DMS114 treated with DMSO at 0.1 percent for 48 hours (cell line): ENCODE measurements at regions not wholly inside any gene's neighbourhood (a gene's known extent, or its start where the extent isn't known, plus 50 kb on each side); places are given as distances from the start of the nearest gene placed in this dataset.
"Not testable (repeated sequence)": the region's sequence is repeated elsewhere in the genome, so short reads cannot be mapped to it uniquely, and the experiment has no call there.

Experiments used
- DNase-seq: peaks from one replicate; lab custom pipeline; 2025; ENCODE audit not compliant: unreplicated experiment; lab: John Stamatoyannopoulos, UW

DNA sequence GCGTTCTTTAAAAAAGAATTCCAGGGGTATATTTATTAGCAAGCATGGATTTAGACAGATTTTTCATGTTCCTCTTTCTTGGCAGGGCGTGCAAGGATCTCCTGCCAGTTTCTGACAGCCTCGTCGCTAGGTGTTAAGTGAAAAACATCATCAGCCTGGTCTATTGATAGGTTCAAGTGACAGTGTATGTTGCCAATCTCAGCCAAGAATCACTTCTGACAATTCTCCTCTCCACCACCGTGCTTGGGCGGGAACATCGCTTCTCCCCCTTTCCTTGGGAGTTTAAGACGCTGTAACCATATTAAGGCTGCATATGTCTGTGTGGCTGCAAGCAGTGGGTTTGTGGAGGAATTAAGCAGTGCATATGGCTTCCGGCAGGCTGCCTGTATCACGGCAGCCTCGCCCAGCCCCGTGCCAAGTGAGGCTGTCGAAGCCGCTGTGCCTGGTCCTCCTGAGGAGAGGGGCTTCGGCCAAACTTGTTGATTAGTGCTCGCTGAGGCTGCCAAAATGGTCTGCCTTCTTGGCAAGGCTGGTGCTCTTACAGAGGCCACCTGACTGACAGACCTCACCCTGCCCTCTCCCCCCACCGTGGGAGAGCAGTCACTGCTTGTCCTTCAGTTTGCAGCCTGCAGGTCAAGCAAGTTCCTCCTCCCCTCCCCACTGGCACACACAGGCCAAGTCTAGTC, 132.2 kb upstream of the MPHOSPH6 start:
- DNase-seq, result no peak

DNA sequence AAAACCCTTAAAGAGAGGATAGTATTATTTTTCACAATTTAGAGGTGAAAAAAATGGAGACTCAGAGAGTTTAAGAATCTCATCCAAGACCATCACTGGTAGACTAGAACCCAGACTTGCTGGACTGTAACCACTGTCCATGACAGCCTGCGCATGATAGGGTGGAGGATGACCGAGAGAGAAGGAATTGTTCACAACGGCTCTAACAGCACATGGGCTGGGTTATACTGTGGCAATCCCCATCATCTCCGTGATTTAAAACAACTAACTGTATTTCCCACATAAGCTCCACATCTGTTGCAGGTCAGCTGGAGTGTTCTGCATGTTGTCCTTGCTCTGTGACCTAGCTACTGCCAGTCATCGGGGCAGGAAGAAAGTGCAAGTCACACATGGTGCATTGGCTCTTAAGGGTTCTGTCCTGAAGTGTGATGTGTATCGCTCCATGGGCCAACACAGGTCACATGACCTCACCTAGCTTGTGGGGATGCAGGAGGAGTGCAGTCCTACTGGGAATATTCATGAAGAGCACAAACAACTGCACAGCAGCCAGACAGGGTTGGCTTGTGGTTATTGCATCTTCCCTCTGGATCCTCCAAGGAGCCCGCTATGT, 131.2 kb upstream of the MPHOSPH6 start:
- no peak for DNase-seq

DNA sequence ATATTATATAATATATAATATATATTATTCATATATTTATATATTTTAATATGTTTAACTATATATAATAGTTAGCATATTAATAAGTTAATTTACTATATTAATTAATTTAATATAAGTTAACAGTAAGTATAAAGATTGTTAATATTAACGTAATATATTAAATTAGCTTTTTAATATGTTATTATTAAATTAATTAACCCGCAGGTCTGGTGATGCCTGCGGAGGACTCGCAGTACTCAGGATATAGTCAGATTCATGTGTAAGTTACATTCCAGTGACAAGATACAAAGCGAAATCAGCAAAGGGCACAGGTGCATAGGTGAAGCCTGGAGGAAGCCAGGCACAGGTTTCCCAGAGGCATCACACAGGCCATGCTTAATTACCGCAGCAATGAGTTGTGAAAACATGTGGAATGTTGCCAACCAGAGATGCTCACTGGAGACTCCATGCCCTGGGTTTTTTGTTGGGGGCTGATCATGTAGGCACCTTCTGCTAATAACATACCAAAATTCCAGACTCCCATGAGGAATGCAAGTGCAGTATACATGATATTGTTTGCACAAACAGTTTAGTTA, 130.4 kb upstream of the MPHOSPH6 start:
- DNase-seq, result no peak

DNA sequence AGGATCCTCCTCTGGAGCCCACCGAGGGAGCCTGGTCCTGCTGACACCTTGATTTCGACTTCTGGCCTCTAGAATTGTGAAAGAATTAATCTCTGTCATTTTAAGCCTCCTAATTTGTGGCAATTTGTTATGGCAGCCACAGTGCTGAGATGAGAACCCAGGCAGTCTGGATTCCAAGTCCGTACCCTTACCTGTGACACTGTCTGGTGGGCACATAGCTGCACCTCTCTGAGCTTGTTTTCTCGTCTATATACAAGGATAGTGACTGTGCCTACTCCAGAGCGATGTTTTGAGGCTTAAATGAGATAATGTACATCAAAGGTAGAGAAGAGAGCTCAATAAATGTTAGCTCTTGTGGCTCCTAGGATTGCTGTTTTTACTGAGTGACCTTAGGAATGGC, 128.4 kb upstream of the MPHOSPH6 start:
- DNase-seq, result no peak

DNA sequence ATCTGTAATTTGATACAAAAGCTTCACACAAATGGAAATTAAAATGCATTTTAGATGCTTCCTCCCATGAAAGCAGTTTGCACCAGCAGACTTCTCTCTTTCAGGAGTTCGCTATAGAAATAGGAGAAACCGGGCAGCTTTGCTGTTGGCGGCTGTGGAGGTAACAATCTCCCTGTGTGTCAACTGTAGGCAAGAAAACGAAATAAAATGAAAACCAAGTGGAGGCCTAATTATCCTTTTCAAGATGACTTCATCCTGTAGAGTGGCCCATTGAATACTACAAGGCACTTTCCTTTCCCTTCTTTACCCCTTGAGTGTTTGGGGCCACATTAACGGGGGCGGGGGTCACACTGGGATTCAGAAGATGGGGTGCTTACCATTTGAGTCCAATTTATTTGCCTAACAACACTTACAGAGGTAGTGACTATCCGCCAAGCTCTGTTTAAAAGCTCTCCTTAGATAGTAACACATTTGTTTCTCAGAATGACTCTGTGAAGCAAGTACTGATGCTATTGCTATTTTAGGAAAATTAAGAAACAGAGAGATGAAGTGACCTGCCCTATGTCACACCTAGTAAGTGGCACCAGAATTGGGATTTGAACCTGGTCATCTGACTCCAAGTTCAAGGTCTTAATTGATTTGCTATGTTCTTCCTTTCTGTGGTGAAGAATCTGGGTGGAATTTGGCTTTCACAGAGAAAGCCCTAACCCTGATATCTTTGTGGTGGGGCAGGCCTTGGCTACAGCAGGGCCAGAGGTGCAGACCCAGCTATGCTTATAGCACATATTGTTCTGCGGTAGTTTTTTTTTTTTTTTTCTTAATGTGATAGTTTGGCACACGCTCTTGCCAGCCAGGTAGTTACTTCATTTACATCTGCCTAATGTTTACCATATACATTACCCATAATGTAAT, 125.5 kb upstream of the MPHOSPH6 start:
- no peak for DNase-seq

DNA sequence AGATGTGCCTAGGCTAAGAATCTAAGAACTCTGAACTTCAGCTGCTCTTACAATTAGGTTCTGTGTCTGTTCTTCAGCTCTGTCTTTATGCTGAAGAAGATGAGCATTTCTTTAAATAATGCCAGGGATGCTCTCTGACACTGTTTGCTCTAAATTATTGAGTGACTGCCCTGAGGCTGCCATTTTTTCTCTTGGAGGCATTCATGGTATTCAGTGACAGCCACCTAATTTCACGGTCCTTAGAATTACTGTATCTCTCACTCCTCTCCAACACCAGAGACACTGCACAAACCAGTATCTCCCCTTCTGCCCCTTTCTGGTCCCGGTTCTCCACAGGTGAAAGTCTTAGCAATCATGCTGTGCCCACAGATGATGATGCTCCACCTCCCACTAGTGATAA, 123.6 kb upstream of the MPHOSPH6 start:
- DNase-seq, result no peak

DNA sequence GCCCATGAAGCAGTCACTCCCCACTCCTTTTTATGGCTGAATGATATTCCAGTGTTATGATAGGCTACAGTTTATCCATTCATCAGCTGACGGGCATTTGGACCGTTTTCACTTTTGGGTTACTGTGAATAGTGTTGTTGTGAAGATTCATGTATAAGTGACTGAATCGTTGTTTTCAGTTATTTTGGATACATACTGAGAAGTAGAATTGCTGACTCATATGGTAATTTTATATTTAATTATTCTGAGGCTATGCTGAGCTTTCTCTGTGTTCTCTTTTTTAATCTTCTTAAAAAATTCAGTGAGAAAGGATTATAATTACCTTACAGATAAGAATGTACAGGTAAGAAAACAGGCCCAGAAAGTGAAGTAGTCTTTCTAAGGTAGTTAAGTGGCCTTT, 117.9 kb upstream of the MPHOSPH6 start:
- DNase-seq, result no peak

DNA sequence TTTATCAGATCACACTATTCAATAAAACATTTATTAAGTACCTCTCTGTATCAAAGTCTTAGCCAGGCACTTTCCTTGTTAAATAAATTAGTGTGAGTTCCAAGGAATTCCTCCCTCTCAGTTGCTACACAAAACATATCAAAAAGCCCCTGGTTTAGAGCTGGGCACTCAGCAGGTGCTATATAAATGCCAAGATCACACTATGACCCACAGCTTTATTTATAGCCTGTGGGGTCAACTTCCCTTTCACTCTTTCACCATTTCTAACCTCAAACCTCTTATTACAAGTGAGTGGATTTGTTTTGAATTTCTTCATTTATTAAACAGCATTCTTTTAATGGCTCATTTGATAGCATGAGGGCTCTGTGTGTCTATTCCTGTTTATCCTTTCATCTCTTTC, 112.6 kb upstream of the MPHOSPH6 start:
- no peak for DNase-seq

DNA sequence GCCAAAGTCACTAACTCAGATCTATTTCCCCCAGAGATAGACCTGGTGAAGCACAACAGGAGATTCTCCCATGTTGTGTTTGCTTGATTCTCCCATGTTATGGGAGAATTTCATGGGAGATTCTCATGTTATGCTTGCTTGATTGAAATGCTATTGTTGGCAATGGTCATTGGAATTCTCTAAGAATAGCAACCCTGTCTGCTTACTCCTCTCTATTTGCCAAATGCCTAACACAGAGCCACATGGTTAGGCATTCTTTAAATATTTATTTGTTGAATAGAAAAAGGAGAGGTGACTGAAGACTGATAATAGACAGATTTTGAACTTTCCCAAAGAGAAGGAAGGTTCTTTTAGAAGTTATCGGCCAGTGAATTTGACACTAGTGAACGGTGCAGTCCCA, 111.5 kb upstream of the MPHOSPH6 start:
- no peak for DNase-seq

DNA sequence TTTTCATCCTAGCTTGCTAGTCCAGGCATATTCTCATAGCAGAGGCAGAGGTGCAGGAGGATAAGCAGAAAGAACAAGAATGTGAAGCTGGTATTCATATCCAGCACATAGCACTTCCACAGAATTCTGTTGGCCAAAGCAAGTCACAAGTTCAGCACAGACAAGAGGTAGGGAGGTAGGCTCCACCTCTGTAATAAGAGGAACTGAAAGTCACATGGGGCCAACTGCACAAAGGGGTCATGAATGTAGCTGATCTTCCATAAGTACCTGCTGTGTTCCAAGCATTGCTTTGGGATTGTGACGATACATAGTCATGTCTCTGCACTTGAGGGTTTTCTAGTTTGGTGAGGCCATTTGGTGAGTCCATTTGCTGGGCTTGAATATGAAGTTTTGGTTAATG, 110.8 kb upstream of the MPHOSPH6 start:
- DNase-seq, result no peak

DNA sequence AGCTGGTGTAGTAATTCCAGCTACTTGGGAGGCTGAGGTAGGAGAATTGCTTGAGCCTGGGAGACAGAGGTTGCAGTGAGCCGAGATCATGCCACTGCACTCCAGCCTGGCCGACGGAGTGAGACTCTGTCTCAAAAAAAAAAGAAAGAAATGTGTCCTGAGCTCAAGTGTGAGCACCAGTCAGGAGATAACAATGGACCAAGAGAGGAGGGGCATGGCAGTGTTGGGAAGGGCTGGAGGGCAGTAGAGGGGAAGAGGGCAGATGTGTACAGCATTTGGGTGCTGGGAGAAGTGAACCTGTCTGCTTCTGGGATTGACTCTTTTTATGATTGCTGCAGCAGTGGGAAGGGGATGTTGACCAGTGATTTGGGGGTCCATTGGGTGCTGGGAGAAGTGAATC, 105.3 kb upstream of the MPHOSPH6 start:
- not testable (repeated sequence) for DNase-seq

DNA sequence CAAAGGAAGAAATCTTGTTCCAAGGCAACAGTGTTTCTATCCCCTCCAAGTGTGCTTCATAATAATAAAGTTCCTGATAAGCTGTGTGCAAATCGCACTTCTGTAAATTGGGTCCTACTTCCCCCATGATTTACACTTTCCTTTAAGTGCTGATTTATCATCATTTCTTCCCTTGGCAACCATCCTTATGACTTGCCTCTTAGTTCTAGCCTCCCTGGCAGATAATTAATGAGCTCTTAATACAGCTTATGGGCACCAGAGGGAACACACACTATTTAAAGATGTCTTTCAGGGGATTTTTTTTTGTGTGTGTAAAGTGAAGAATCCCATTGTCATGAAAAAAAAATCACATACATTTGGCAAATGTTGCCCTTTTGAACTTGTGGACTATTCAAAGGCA, 101.6 kb upstream of the MPHOSPH6 start:
- DNase-seq, result no peak

DNA sequence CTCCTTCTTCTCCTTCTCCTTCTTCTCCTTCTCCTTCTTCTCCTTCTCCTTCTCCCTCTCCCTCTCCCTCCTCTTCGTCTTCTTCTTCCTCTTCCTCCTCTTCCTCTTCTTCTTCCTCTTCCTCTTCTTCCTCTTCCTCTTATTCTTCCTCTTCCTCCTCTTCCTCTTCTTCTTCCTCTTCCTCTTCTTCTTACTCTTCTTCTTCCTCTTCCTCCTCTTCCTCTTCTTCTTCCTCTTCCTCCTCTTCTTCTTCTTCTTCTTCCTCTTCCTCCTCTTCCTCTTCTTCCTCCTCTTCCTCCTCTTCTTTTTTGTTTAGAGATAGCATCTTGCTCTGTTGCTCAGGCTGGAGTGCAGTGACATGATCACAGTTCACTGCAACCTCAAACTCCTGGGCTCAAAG, 97.7 kb upstream of the MPHOSPH6 start:
- not testable (repeated sequence) for DNase-seq

DNA sequence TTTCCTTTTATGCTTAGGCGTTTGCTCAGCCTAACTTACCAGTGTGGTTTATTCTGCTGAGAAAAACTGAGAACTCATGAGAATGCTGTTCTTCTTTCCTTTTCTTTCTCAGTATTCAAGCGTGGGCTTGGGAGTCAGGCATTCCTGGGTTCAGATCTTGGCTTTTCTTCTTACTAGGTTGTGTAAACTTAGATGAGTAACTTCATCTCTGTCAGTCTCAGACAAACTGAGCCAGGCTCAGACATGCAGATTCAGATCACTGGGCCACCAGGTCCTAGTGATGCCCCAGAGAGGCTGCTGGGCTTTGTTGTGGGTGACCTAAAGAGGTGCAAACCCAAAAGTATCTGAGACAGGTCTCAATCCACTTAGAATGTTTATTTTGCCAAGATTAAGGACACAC, 95.8 kb upstream of the MPHOSPH6 start:
- DNase-seq, result no peak

DNA sequence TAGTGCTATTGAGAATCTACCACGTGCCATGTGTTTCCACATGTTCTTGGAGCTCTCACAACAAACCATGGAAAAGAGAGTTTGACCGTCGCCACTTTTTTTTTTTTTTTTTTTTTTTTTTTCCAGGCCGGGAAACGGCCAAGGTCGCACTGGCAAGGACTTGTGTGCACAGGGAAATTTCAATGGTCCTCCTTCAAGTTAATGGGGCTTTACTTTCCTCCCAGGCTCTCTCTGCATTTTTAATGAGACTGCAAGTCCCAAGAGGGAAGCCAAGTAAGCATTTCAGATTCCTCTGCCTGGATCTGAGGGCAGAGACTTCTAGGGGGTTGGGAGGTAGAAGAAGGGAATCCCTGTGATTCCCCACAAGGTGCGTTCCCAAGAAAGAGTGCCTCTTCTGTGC, 94.7 kb upstream of the MPHOSPH6 start:
- DNase-seq, result no peak

DNA sequence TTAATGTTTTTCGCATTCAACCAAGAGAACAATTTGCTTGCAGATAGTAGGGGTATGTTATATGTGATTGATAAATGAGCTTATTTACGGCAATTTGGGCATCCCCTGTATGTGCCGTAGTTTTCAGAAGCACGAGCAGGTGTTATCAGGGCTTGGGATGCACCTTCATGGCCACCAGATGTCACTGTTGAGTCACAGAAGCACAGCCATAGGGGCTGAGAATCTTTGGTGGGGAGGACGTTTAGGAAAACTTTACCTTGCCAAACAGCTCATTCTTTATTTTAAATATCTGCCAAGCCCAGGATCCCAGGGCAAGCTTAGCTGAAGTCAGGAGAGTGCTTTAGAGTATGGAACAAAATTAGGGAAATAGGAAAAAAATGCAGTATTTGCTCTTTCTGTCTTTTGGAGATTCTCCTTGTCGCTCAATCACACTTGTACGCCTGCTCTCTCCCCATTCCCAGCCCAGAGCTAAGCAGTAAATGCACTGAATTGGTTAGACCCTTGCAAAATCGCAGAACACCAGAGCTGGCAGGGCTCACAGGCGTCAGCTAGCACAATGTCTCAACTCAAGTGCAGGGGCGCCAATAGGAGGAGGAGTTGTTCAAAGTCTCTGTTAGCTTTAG, 93.6 kb upstream of the MPHOSPH6 start:
- peak; percentile 53 for DNase-seq

DNA sequence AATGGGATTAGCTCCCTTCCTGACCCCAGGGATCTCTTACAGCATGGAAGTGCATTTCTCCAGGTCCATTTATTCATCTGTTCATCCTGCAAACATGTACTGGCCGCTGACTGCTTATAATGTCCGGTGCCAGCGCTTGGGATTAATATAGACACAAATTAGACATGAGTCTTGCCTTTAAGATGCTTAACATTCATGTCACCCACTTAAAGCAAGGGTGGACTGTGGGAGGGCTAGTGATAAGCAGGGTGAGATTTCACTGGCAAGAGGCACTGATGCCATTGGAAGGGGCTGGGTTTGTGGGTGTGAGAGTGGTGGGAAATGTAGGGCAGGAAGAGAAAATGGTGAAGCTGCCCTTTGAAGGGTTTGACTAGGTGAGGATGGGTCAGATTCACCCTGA, 92.2 kb upstream of the MPHOSPH6 start:
- DNase-seq, result no peak

DNA sequence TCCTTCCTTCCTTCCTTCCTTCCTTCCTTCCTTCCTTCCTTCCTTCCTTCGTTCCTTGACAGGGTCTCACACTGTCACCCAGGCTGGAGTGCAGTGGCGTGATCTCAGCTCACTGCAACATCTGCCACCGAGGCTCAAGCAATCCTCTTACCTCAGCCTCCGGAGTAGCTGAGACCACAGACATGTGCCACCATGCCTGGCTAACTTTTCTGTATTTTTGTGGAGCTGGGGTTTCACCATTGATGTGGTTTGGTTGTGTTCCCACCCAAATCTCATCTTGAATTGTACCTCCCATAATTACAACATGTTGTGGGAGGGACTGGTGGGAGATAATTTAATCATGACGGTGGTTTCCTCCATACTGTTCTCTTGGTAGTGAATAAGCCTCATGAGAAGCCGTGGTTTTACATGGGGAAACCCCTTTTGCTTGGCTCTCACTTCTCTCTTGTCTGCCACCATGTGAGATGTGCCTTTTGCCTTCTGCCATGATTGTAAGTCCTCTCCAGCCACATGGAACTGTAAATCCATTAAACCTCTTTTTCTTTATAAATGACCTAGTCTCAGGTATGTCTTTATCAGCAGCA, 90.3 kb upstream of the MPHOSPH6 start:
- DNase-seq, result no peak

DNA sequence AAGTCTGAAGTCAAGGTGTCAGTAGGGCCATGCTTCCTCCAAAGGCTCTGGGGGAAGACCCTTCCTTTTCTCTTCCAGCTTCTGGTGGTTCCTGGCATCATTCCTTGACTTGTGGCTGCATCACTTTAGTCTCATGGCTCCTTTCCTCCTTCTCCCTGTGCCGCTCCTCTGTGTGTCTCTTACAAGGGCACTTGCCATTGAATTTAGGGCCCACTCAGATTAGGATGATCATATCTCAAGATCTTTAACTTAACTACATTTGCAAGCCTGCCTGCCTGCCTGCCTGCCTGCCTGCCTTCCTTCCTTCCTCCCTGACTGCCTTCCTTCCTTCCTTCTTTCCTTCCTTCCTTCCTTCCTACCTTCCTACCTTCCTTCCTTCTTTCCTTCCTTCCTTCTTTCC, 89.7 kb upstream of the MPHOSPH6 start:
- DNase-seq, result no peak

DNA sequence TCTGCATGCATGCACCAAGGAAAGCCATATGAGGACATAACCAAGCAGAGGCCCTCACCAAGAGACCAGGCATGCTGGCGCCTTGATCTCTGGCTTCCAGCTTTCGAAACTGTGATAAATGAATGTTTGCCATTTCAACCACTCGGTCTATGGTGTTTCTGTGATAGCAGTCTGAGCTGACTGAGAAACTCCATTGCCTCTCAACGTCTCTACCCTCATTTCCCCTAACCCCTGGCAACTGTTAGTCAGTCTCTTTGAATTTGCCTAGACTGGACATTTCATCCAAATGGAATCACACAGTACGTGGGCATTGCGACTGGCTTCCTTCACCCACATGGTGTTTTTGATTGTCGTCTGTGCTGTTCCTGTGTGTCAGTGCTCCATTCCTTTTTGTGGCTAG, 88.0 kb upstream of the MPHOSPH6 start:
- no peak for DNase-seq

DNA sequence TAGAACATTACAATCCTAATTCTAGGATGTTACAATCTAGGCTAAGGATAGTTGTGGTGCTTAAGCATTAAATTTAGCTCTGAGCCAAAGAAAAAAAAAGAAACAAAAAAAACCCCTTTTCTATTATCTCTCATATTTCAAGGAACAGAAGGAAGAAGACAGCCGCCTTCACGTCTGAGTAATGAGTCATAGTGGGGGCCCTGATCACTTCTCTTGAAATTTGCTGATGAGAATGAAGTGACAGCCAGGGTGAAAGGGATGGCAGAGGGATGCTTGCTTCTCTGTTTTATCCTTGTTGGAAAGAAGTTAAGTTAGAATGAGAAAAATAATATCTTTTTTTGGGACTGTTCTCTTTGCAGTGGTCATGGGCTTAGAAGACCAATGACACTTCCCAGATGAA, 82.6 kb upstream of the MPHOSPH6 start:
- no peak for DNase-seq
